GM12874 (cell line): ENCODE measurements at regions not wholly inside any gene's neighbourhood (a gene's known extent, or its start where the extent isn't known, plus 50 kb on each side); places are given as distances from the start of the nearest gene placed in this dataset.

Experiments
- CTCF ChIP-seq: IDR thresholded peaks from 2 replicates; pipeline ENCODE4 v1.5.1; 2011; ENCODE audit warnings: low read depth, mild to moderate bottlenecking, control low read depth, low read length, moderate library complexity; ENCODE audit not compliant: insufficient read depth

DNA sequence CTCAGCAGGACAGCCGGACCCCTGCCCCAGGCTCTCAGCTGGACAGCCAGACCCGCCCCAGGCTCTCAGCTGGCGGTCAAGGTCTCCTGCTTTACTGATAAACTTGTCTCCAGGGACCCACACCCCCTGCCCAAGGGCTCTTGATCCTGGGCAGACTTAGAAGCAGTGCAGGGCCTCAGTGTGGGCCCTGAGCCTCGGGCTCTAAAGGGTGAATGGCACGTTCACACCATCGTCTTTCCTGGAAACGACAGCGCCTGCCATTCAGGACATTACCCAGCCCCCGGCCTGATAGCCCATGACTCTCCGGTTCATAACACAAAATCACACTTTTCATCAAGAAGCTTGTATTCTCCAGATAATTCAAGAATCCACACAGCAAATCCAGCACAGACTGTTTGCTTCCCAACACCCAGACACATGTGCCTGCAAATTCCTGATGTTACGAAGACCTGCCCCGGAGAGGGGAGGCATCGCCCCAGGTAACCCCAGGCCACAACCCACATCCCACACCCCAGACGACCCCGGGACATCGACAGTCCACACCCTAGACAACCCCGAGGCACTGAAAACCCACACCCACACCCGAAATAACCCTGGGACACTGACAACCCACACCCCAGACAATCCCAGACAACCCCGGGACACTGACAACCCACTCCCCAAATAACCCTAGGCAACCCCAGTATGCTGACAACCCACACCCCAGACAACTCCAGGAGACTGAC, 136.8 kb downstream of the FAM53A start:
- no peak for TF ChIP-seq CTCF

GRCh38 chr4:1544861-1545281, 138.6 kb upstream of the NKX1-1 start:
- no peak for TF ChIP-seq CTCF

DNA sequence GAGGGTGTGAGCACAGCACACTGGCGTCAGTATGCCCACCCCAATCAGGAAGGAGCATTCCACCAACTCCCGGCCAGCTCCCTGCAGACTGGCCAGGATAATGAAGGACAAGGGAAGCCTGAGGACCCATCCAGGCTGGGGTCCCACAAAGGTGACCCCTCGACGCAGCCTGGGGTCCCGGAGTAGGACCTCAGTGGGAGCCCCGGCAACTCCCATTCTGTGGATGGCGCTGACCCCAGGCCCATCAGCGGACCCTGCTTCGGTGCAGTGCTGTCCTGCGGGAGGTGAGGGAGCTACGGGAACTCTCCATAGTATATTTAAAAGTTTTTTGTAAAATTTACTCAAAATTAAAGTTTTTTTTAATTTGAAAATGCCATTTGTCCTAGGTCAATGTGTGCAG, 137.7 kb upstream of the NKX1-1 start:
- TF ChIP-seq CTCF: no peak

DNA sequence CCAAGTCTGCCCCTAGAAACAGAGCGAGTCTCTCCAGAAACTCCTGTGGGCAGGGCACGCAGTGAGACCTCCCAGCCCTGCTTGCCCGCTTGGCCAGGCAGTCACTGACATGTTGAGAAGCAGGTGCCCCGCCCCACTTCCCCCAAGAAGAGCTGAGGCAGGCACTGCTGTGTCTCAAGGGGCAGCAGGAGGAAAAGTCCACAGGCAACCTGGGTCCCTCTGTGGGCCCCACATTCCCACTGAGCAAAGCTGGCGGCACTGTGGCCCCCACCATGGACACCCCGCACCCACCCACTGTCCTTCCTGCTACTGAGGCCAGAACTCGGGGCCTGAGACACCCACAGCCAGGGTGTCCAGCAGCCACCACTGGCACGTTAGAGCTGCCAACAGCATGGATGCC, 137.3 kb upstream of the NKX1-1 start:
- no peak for TF ChIP-seq CTCF

GRCh38 chr4:1542516-1543320, 136.5 kb upstream of the NKX1-1 start:
- no peak for TF ChIP-seq CTCF

DNA sequence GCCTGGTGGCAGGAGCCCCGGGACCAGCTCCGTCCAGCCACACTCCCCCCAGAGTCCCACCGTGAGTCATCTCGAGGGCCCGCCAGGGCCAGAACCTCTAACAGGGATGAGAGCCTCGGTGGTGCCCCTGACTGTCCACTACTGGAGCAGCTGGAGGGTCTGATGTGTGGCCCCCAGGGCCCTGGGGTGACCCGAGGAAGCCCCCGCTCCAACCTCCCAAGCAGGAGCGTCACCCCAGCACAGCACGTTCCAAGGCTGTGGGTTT, 135.9 kb upstream of the NKX1-1 start:
- no peak for TF ChIP-seq CTCF

DNA sequence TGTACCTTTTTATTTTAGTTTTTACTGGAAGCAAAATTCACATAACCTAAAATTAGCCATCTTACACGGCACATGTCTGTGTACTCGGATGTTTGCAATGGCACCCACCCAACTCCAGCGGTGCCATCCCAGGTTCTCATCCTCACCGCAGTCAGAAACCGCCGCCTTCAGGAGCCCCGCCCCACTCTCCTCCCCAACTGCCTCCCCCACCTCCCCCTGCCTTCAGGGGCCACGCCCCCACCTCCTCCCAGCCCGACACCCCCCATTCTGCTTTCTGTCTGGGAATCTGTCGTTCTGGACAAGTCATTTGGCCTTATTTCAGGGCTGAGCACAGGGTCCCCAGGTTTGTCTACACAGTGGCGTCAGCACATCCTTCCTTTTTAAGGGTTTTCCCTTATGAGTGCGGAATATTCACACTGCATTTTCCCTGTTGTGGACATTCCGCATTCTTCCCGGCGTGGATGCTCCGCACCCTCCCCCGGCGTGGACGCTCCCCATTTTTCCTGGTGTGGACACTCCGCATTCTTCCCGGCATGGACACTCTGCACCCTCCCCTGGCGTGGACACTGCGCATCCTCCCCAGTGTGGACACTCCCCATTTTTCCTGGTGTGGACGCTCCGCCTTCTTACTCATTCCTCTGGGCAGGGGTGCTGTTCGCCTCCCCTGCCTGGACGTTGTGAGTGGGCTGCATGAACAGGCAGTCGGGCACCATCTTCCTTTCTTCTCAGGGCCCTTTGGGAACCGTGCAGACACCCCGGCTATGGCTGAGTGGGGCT, 135.4 kb upstream of the NKX1-1 start:
- no peak for TF ChIP-seq CTCF
